ENCODE measurements at regions not wholly inside any gene's neighbourhood (a gene's known extent, or its start where the extent isn't known, plus 50 kb on each side); places are given as distances from the start of the nearest gene placed in this dataset.

- Histone ChIP-seq H3K36me3 (ENCODE audit: control insufficient read depth, insufficient read depth, low read length) (no peaks in the 10 kb centered on the region), H3K4me1 (ENCODE audit: control insufficient read depth, insufficient read depth, low read length) (no peaks in the 10 kb centered on the region), H3K27ac (ENCODE audit: low read length) (no peak overlapping the region), H3K4me3 (ENCODE audit: low read length) (no peak overlapping the region), H3K9me3 (ENCODE audit: control insufficient read depth, low read depth, low read length) (no peaks in the 10 kb centered on the region), H3K27me3 (ENCODE audit: control insufficient read depth, insufficient read depth, low read length) (no peaks in the 10 kb centered on the region)
- WGBS (ENCODE audit: insufficient coverage, low lambda C conversion rate): no CpG with 5 or more reads among the region's 1 CpG
- DNase-seq: no peak
Measured at GRCh38 chr1:106780066-106780465, 276.4 kb upstream of the PRMT6 start.

GRCh38 chr1:106780806-106781569 lies 275.5 kb upstream of the PRMT6 start:
- no peaks in the 10 kb centered on the region for H3K4me1 ChIP-seq (ENCODE audit: control insufficient read depth, insufficient read depth, low read length)
- no peak for DNase-seq
- WGBS (ENCODE audit: insufficient coverage, low lambda C conversion rate): 80% methylated on average over 1 of the region's 1 CpG

DNA sequence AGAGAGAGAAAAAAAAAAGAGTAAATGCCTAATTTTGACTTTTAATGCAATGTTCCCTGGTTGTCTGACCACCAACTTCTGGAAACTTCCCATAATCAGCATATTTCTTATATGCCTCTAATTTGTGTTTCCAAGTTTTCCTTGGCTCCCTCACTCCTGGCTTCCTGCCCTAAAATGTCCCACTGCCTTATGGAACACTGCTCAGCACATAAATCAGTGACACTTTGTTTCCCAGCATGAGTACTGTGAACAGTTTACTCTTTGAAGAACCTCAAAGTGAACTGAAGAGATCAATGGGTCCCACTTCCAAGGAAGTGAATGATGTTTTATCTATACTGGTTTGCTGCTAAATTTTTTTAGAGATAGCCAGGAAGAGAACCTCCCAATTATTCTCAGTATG lies 271.3 kb upstream of the PRMT6 start:
- DNase-seq: no peak
- H3K4me1 ChIP-seq (ENCODE audit: control insufficient read depth, insufficient read depth, low read length): no peaks in the 10 kb centered on the region
- no peak overlapping the region for H3K27ac ChIP-seq (ENCODE audit: low read length)
- H3K27me3 ChIP-seq (ENCODE audit: control insufficient read depth, insufficient read depth, low read length): no peaks in the 10 kb centered on the region
- H3K36me3 ChIP-seq (ENCODE audit: control insufficient read depth, insufficient read depth, low read length): no peaks in the 10 kb centered on the region
- H3K4me3 ChIP-seq (ENCODE audit: low read length): no peak overlapping the region
- no peaks in the 10 kb centered on the region for H3K9me3 ChIP-seq (ENCODE audit: control insufficient read depth, low read depth, low read length)

More at GRCh38 chr1:106780806-106781569, 275.5 kb upstream of the PRMT6 start:
- Histone ChIP-seq H3K36me3 (ENCODE audit: control insufficient read depth, insufficient read depth, low read length) (no peaks in the 10 kb centered on the region), H3K4me3 (ENCODE audit: low read length) (no peak overlapping the region), H3K9me3 (ENCODE audit: control insufficient read depth, low read depth, low read length) (no peaks in the 10 kb centered on the region), H3K27me3 (ENCODE audit: control insufficient read depth, insufficient read depth, low read length) (no peaks in the 10 kb centered on the region), H3K27ac (ENCODE audit: low read length) (no peak overlapping the region)

DNA sequence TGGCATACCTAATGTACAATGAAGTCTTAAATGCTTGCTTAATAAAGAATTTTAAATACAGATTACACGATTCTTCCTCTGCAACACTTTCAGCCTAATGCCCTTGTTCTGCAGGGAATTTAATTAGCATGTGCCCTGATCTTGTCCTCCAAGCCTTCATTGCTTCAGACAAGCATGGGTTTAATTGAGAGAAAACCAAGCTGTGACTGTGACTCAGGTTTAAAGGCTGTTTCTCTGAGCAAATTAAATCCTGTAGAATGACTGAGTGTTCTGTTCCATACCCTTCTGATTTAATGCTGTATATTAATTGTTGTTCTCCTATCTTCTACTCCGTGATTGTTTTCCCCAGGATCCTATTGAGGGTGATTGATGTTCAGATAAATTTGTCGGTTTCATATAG lies 269.0 kb upstream of the PRMT6 start:
- Histone ChIP-seq H3K4me1 (ENCODE audit: control insufficient read depth, insufficient read depth, low read length) (no peaks in the 10 kb centered on the region), H3K36me3 (ENCODE audit: control insufficient read depth, insufficient read depth, low read length) (no peaks in the 10 kb centered on the region), H3K9me3 (ENCODE audit: control insufficient read depth, low read depth, low read length) (no peaks in the 10 kb centered on the region), H3K27me3 (ENCODE audit: control insufficient read depth, insufficient read depth, low read length) (no peaks in the 10 kb centered on the region), H3K4me3 (ENCODE audit: low read length) (no peak overlapping the region), H3K27ac (ENCODE audit: low read length) (no peak overlapping the region)
- no CpG with 5 or more reads among the region's 3 CpGs for WGBS (ENCODE audit: insufficient coverage, low lambda C conversion rate)
- DNase-seq: no peak

GRCh38 chr1:106789686-106790085 lies 266.8 kb upstream of the PRMT6 start:
- H3K4me3 ChIP-seq (ENCODE audit: low read length): no peak overlapping the region
- no peak for DNase-seq
- WGBS (ENCODE audit: insufficient coverage, low lambda C conversion rate): no CpG with 5 or more reads among the region's 2 CpGs
- H3K27ac ChIP-seq (ENCODE audit: low read length): no peak overlapping the region
- no peaks in the 10 kb centered on the region for H3K9me3 ChIP-seq (ENCODE audit: control insufficient read depth, low read depth, low read length)
- H3K4me1 ChIP-seq (ENCODE audit: control insufficient read depth, insufficient read depth, low read length): no peaks in the 10 kb centered on the region
- no peaks in the 10 kb centered on the region for H3K36me3 ChIP-seq (ENCODE audit: control insufficient read depth, insufficient read depth, low read length)
- H3K27me3 ChIP-seq (ENCODE audit: control insufficient read depth, insufficient read depth, low read length): no peaks in the 10 kb centered on the region

- Histone ChIP-seq H3K27ac (ENCODE audit: low read length) (no peak overlapping the region), H3K4me1 (ENCODE audit: control insufficient read depth, insufficient read depth, low read length) (no peaks in the 10 kb centered on the region), H3K27me3 (ENCODE audit: control insufficient read depth, insufficient read depth, low read length) (no peaks in the 10 kb centered on the region), H3K4me3 (ENCODE audit: low read length) (no peak overlapping the region), H3K9me3 (ENCODE audit: control insufficient read depth, low read depth, low read length) (no peaks in the 10 kb centered on the region), H3K36me3 (ENCODE audit: control insufficient read depth, insufficient read depth, low read length) (no peaks in the 10 kb centered on the region)
- no CpG with 5 or more reads among the region's 11 CpGs for WGBS (ENCODE audit: insufficient coverage, low lambda C conversion rate)
- no peak for DNase-seq
Measured at GRCh38 chr1:106791041-106791440, 265.4 kb upstream of the PRMT6 start.

GRCh38 chr1:106793651-106794050 lies 262.8 kb upstream of the PRMT6 start:
- Histone ChIP-seq H3K9me3 (ENCODE audit: control insufficient read depth, low read depth, low read length) (no peaks in the 10 kb centered on the region), H3K27ac (ENCODE audit: low read length) (no peak overlapping the region), H3K36me3 (ENCODE audit: control insufficient read depth, insufficient read depth, low read length) (no peaks in the 10 kb centered on the region), H3K4me3 (ENCODE audit: low read length) (no peak overlapping the region), H3K4me1 (ENCODE audit: control insufficient read depth, insufficient read depth, low read length) (no peaks in the 10 kb centered on the region), H3K27me3 (ENCODE audit: control insufficient read depth, insufficient read depth, low read length) (no peaks in the 10 kb centered on the region)
- 63% methylated on average over 1 of the region's 2 CpGs for whole genome bisulfite sequencing (ENCODE audit: insufficient coverage, low lambda C conversion rate)
- no peak for DNase-seq

DNA sequence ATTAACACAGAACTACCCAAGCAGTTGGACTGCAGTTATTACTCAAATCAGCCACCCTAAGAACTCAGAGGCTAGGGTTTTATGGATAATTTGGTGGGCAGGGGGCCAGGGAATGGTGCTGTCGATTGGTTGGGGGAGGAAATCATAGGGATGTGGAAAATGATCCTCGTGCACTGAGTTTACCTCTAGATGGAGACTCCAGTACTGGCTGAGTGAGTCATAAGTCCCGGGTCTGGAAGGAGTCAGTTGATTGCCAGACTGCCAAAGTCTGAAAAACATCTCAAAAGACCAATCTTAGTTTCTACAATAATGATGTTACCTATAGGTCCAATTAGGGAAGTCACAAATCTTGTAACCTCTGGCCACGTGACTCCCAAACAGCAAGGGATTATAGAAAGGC lies 257.5 kb upstream of the PRMT6 start:
- Histone ChIP-seq H3K36me3 (ENCODE audit: control insufficient read depth, insufficient read depth, low read length) (no peaks in the 10 kb centered on the region), H3K4me1 (ENCODE audit: control insufficient read depth, insufficient read depth, low read length) (no peaks in the 10 kb centered on the region), H3K9me3 (ENCODE audit: control insufficient read depth, low read depth, low read length) (no peaks in the 10 kb centered on the region), H3K4me3 (ENCODE audit: low read length) (no peak overlapping the region), H3K27me3 (ENCODE audit: control insufficient read depth, insufficient read depth, low read length) (no peaks in the 10 kb centered on the region), H3K27ac (ENCODE audit: low read length) (no peak overlapping the region)
- no peak for DNase-seq
- WGBS (ENCODE audit: insufficient coverage, low lambda C conversion rate): no CpG with 5 or more reads among the region's 4 CpGs

- H3K36me3 ChIP-seq (ENCODE audit: control insufficient read depth, insufficient read depth, low read length): no peaks in the 10 kb centered on the region
- H3K4me3 ChIP-seq (ENCODE audit: low read length): no peak overlapping the region
- DNase-seq: no peak
- no peaks in the 10 kb centered on the region for H3K9me3 ChIP-seq (ENCODE audit: control insufficient read depth, low read depth, low read length)
- no peak overlapping the region for H3K27ac ChIP-seq (ENCODE audit: low read length)
- H3K27me3 ChIP-seq (ENCODE audit: control insufficient read depth, insufficient read depth, low read length): no peaks in the 10 kb centered on the region
- no CpG with 5 or more reads among the region's 1 CpG for WGBS (ENCODE audit: insufficient coverage, low lambda C conversion rate)
- no peaks in the 10 kb centered on the region for H3K4me1 ChIP-seq (ENCODE audit: control insufficient read depth, insufficient read depth, low read length)
Measured at GRCh38 chr1:106802181-106802580, 254.3 kb upstream of the PRMT6 start.

GRCh38 chr1:106814418-106814817 lies 242.1 kb upstream of the PRMT6 start:
- Histone ChIP-seq H3K27me3 (ENCODE audit: control insufficient read depth, insufficient read depth, low read length) (no peaks in the 10 kb centered on the region), H3K36me3 (ENCODE audit: control insufficient read depth, insufficient read depth, low read length) (no peaks in the 10 kb centered on the region), H3K27ac (ENCODE audit: low read length) (no peak overlapping the region), H3K4me1 (ENCODE audit: control insufficient read depth, insufficient read depth, low read length) (no peaks in the 10 kb centered on the region), H3K4me3 (ENCODE audit: low read length) (no peak overlapping the region), H3K9me3 (ENCODE audit: control insufficient read depth, low read depth, low read length) (no peaks in the 10 kb centered on the region)
- no CpG with 5 or more reads among the region's 2 CpGs for WGBS (ENCODE audit: insufficient coverage, low lambda C conversion rate)
- no peak for DNase-seq

GRCh38 chr1:106817575-106817974 lies 238.9 kb upstream of the PRMT6 start:
- no peaks in the 10 kb centered on the region for H3K4me1 ChIP-seq (ENCODE audit: control insufficient read depth, insufficient read depth, low read length)
- H3K4me3 ChIP-seq (ENCODE audit: low read length): no peak overlapping the region
- H3K27me3 ChIP-seq (ENCODE audit: control insufficient read depth, insufficient read depth, low read length): no peaks in the 10 kb centered on the region
- no peak for DNase-seq
- peaks cover 4% of the 10 kb centered on the region for H3K9me3 ChIP-seq (ENCODE audit: control insufficient read depth, low read depth, low read length)
- H3K27ac ChIP-seq (ENCODE audit: low read length): no peak overlapping the region
- WGBS (ENCODE audit: insufficient coverage, low lambda C conversion rate): 71% methylated on average over 1 of the region's 1 CpG
- no peaks in the 10 kb centered on the region for H3K36me3 ChIP-seq (ENCODE audit: control insufficient read depth, insufficient read depth, low read length)

All from large intestine (tissue), 3 donors.